NB4 (cell line): ENCODE measurements at regions not wholly inside any gene's neighbourhood (a gene's known extent, or its start where the extent isn't known, plus 50 kb on each side); places are given as distances from the start of the nearest gene placed in this dataset.
"Not testable (repeated sequence)": the region's sequence is repeated elsewhere in the genome, so short reads cannot be mapped to it uniquely, and the experiment has no call there.

Experiments used
- CTCF ChIP-seq: IDR thresholded peaks from one replicate; pipeline ENCODE4 v1.5.1; 2012; ENCODE audit warnings: low read depth, low read length
- MYC ChIP-seq: IDR thresholded peaks from 2 replicates; pipeline ENCODE4 v1.6.1; 2011; ENCODE audit warnings: low read depth, low read length
- POLR2A ChIP-seq: IDR thresholded peaks from 2 replicates; pipeline ENCODE4 v1.6.1; 2011; ENCODE audit warnings: mild to moderate bottlenecking; ENCODE audit not compliant: insufficient read length; ENCODE audit errors: extremely low read depth

- TF ChIP-seq POLR2A, CTCF, MYC: not testable (repeated sequence)
These were observed 3080.9 kb downstream of the RPIA start for GRCh38 chr2:91772240-91772937.
